Fibroblast of mammary gland (primary cell): ENCODE measurements at regions not wholly inside any gene's neighbourhood (a gene's known extent, or its start where the extent isn't known, plus 50 kb on each side); places are given as distances from the start of the nearest gene placed in this dataset.
"Not testable (repeated sequence)": the region's sequence is repeated elsewhere in the genome, so short reads cannot be mapped to it uniquely, and the experiment has no call there.

Source experiments
- DNase-seq: peaks from one replicate; pipeline ENCODE4 v3.0.0-alpha.2; 2010; ENCODE audit warnings: low read depth
- H3K4me3 ChIP-seq: 2 replicates; pipeline ENCODE4 v1.5.1; 2011; ENCODE audit warnings: low read depth, mild to moderate bottlenecking, low read length, moderate library complexity; ENCODE audit not compliant: control insufficient read depth
- CTCF ChIP-seq: conservative IDR thresholded peaks from 2 replicates; pipeline ENCODE4 v1.5.1; 2011; ENCODE audit warnings: low read depth, low read length, inconsistent platforms; ENCODE audit not compliant: control insufficient read depth, insufficient read depth

- DNase-seq, result no peak
These were observed 74.6 kb upstream of the EGFR start for GRCh38 chr7:54944179-54944578.

GRCh38 chr7:54946271-54946670, 72.5 kb upstream of the EGFR start:
- no peak for DNase-seq
- no peak overlapping the region for H3K4me3 ChIP-seq
- TF ChIP-seq CTCF, result no peak

More at GRCh38 chr7:54944179-54944578, 74.6 kb upstream of the EGFR start:
- no peak for TF ChIP-seq CTCF
- no peak overlapping the region for H3K4me3 ChIP-seq

- TF ChIP-seq CTCF, result no peak
- no peak for DNase-seq
- H3K4me3 ChIP-seq, result no peak overlapping the region
These were observed 72.1 kb upstream of the EGFR start for GRCh38 chr7:54946764-54947163.

- H3K4me3 ChIP-seq, result no peak overlapping the region
- no peak for DNase-seq
- TF ChIP-seq CTCF, result no peak
These were observed 71.6 kb upstream of the EGFR start for GRCh38 chr7:54947266-54947665.

GRCh38 chr7:54949514-54949913, 69.3 kb upstream of the EGFR start:
- not testable (repeated sequence) for H3K4me3 ChIP-seq, DNase-seq

- no peak for DNase-seq
- no peak for TF ChIP-seq CTCF
- no peak overlapping the region for H3K4me3 ChIP-seq
These were observed 63.5 kb upstream of the EGFR start for GRCh38 chr7:54955296-54955695.

GRCh38 chr7:54955696-54956420, 63.0 kb upstream of the EGFR start:
- TF ChIP-seq CTCF, result no peak

More at GRCh38 chr7:54955696-54956420, 63.0 kb upstream of the EGFR start:
- no peak for DNase-seq
- no peak overlapping the region for H3K4me3 ChIP-seq
